Endothelial cell (in vitro differentiated cells): ENCODE measurements at regions not wholly inside any gene's neighbourhood (a gene's known extent, or its start where the extent isn't known, plus 50 kb on each side); places are given as distances from the start of the nearest gene placed in this dataset.

Source experiments
- DNase-seq: peaks from one replicate; pipeline ENCODE4 v3.0.0; 2021; ENCODE audit warnings: low spot score
- H3K27ac Mint-ChIP-seq: one replicate; pipeline ENCODE4 v1.8.0; 2021; ENCODE audit warnings: mixed read lengths, inconsistent platforms; ENCODE audit not compliant: unreplicated experiment
- H3K27me3 Mint-ChIP-seq: one replicate; pipeline ENCODE4 v1.8.0; 2021; ENCODE audit warnings: mild to moderate bottlenecking, moderate library complexity, mixed read lengths, inconsistent platforms; ENCODE audit not compliant: unreplicated experiment
- H3K36me3 Mint-ChIP-seq: one replicate; pipeline ENCODE4 v1.8.0; 2021; ENCODE audit warnings: mild to moderate bottlenecking, low read depth, mixed read lengths, inconsistent platforms; ENCODE audit not compliant: unreplicated experiment
- H3K4me1 Mint-ChIP-seq: one replicate; pipeline ENCODE4 v1.8.0; 2021; ENCODE audit warnings: mild to moderate bottlenecking, mixed read lengths, inconsistent platforms; ENCODE audit not compliant: unreplicated experiment
- H3K4me3 Mint-ChIP-seq: one replicate; pipeline ENCODE4 v1.8.0; 2021; ENCODE audit warnings: mild to moderate bottlenecking, mixed read lengths, inconsistent platforms; ENCODE audit not compliant: unreplicated experiment
- H3K9me3 Mint-ChIP-seq: one replicate; pipeline ENCODE4 v1.8.0; 2021; ENCODE audit warnings: mixed read lengths, inconsistent platforms; ENCODE audit not compliant: unreplicated experiment
- TF ChIP-seq, protein P1 (sequence below): fragments of 200-600 bp; sonication (generic); IDR thresholded peaks from one replicate; pipeline ENCODE4 v1.5.0; 2021; ENCODE audit warnings: antibody characterized with exemption; ENCODE audit not compliant: unreplicated experiment

DNA sequence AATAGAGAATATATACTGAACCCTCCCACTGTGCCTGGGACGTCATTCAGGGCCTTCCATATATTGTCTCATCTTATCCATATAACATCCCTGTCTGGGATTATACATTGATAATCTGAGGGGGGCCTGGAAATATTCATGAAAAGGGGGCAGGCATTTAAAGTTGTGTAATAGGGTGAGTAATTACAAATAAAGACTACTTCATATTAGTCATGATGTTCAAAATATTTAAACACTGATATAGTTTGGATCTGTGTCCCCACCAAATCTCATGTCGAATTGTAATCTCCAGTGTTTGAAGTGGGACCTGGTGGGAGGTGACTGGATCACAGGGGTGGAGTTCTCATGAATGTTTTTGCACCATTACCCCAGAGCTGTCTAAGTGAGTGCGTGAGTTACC is 97.8 kb downstream of the AQP9 start:
- no peak for DNase-seq
- peaks cover 4% of the 10 kb centered on the region for H3K9me3 Mint-ChIP-seq
- H3K36me3 Mint-ChIP-seq, result peaks cover 11% of the 10 kb centered on the region
- no peak overlapping the region for H3K4me3 Mint-ChIP-seq
- H3K27ac Mint-ChIP-seq, result no peak overlapping the region
- no peaks in the 10 kb centered on the region for H3K4me1 Mint-ChIP-seq
- TF ChIP-seq, protein P1, sequence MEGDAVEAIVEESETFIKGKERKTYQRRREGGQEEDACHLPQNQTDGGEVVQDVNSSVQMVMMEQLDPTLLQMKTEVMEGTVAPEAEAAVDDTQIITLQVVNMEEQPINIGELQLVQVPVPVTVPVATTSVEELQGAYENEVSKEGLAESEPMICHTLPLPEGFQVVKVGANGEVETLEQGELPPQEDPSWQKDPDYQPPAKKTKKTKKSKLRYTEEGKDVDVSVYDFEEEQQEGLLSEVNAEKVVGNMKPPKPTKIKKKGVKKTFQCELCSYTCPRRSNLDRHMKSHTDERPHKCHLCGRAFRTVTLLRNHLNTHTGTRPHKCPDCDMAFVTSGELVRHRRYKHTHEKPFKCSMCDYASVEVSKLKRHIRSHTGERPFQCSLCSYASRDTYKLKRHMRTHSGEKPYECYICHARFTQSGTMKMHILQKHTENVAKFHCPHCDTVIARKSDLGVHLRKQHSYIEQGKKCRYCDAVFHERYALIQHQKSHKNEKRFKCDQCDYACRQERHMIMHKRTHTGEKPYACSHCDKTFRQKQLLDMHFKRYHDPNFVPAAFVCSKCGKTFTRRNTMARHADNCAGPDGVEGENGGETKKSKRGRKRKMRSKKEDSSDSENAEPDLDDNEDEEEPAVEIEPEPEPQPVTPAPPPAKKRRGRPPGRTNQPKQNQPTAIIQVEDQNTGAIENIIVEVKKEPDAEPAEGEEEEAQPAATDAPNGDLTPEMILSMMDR, result no peak
- H3K27me3 Mint-ChIP-seq, result no peaks in the 10 kb centered on the region

DNA sequence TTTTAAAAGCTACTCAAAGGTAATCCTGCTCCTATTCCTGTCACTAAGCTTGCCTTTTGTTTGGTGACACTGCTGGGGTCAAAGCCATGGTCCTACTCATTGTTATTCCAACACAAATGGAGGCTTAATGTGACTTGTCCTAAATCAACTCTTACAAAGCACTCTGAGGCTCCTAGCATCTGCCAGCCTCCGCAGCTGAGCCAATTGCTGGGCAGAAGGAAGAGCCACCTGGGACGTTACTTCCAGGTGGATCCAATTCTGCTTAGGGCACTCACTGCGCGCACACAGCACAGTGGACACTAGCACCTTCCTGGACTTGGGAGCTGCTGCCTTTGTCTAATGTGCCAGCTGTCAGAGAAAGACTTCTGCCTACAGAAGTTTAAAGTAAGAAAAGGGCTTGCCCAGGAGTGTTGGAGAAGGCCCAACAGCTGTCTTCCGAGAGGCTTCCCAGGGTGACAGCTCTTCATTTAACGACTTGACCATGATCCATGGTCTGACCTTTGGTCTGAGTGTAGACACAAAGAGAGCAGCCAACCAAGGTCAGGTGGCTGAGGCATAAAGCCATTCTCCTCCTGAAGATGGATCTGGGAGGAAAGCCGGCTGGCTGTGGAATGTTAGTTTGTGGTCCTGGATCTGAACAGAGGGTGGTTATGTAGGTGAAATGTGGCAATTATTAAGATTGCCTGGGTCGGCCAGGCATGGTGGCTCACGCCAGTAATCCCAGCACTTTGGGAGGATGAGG is 102.2 kb downstream of the AQP9 start:
- Mint-ChIP-seq H3K4me3 (no peak overlapping the region), H3K36me3 (peaks cover 11% of the 10 kb centered on the region), H3K4me1 (peaks cover 4% of the 10 kb centered on the region), H3K27ac (no peak overlapping the region), H3K27me3 (peaks cover 1% of the 10 kb centered on the region), H3K9me3 (peaks cover 4% of the 10 kb centered on the region)
- no peak for DNase-seq
- TF ChIP-seq, protein P1, result no peak

DNA sequence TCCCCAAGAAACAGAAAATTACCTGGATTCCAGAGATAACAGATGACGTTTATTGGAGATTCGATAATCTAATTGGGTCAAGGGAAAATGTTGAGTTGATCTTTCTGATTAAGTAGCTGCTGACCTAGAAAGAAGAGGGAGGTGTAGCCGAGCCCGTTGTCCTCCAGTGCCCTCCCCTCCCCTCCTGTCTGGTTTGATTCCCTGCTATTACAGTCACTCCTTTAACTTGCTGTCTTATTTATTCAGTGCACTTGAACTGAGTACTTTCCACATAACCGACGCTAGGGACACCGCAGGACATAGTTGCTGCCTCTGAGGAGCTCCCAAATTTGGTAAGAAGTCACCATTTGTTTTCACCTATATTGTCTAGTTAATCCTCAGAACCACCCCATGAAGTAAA is 103.7 kb downstream of the AQP9 start:
- Mint-ChIP-seq H3K36me3 (peaks cover 1% of the 10 kb centered on the region), H3K9me3 (peaks cover 4% of the 10 kb centered on the region), H3K4me1 (peaks cover 7% of the 10 kb centered on the region), H3K4me3 (no peak overlapping the region), H3K27me3 (peaks cover 1% of the 10 kb centered on the region), H3K27ac (no peak overlapping the region)
- TF ChIP-seq, protein P1, result no peak
- no peak for DNase-seq

DNA sequence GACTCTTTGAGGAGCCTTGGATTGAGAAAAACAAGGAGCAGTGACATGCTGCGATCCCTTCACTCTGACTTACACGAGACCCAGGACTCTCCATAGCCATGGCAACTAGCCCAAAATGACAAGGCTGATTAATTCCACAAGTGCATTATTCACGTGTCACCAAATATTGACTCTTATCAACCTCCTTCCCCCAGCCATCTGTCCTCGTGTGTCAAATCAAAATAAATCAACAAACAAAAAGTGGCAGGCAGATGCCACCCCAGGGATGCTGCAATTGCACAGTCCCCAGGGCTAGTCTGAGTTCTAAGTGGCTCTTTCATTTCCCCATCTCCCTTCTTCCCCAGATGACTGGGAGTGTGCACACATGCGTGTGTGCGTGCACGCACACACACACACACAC is 104.9 kb downstream of the AQP9 start:
- no peak for DNase-seq
- TF ChIP-seq, protein P1, result no peak
- Mint-ChIP-seq H3K36me3 (no peaks in the 10 kb centered on the region), H3K27ac (no peak overlapping the region), H3K27me3 (peaks cover 1% of the 10 kb centered on the region), H3K4me3 (no peak overlapping the region), H3K9me3 (peaks cover 4% of the 10 kb centered on the region), H3K4me1 (peaks cover 7% of the 10 kb centered on the region)

DNA sequence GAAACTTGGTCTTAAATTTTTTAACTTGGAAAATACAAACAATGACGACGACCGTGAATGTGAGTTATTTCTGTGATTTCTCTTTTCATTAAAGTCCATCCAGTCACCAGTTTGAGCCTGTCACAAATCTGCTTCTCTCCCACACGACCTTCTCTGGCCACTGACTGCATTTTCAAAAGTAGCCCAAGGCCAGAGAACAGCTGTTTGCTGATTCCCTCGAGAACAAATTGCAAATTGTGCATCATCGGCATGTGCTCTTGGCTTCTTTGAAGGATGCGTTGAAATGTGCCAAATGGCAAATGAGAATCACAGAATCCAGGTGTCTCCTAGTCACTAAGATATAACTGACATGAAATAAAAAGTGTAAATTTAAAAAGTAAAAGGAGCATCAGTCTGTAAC is 106.4 kb downstream of the AQP9 start:
- DNase-seq, result no peak
- Mint-ChIP-seq H3K27ac (no peak overlapping the region), H3K27me3 (peaks cover 1% of the 10 kb centered on the region), H3K4me3 (no peak overlapping the region), H3K36me3 (no peaks in the 10 kb centered on the region), H3K9me3 (no peaks in the 10 kb centered on the region), H3K4me1 (peaks cover 8% of the 10 kb centered on the region)
- TF ChIP-seq, protein P1, result no peak
